ENCODE measurements at regions not wholly inside any gene's neighbourhood (a gene's known extent, or its start where the extent isn't known, plus 50 kb on each side); places are given as distances from the start of the nearest gene placed in this dataset.

- Histone ChIP-seq H3K36me3 (ENCODE audit: control insufficient read depth, insufficient read depth, low read length) (no peaks in the 10 kb centered on the region), H3K9ac (ENCODE audit: insufficient read depth, low read length) (no peak overlapping the region), H4K20me1 (ENCODE audit: control insufficient read depth, extremely low read depth, insufficient read depth, low read length) (no peaks in the 10 kb centered on the region), H3K4me1 (ENCODE audit: control insufficient read depth, extremely low read depth, insufficient read depth, low read length) (no peaks in the 10 kb centered on the region), H2AFZ (ENCODE audit: low read length) (no peak overlapping the region), H3K27me3 (ENCODE audit: control insufficient read depth, insufficient read depth, low read length) (no peaks in the 10 kb centered on the region), H3K4me2 (ENCODE audit: extremely low read depth, insufficient read depth, low read length) (no peak overlapping the region), H3K27ac (ENCODE audit: insufficient read depth, low read length) (no peak overlapping the region), H3K9me3 (ENCODE audit: control insufficient read depth, insufficient read depth, low read depth, low read length) (no peaks in the 10 kb centered on the region), H3K4me3 (replicated peaks in 1 of 4; ENCODE audit: control extremely low read depth in 1 of 4, insufficient read depth in 1 of 4, low read depth in 3 of 4, low read length in 4 of 4) (no peak overlapping the region), H3K79me2 (ENCODE audit: control insufficient read depth, insufficient read depth, low read length) (no peaks in the 10 kb centered on the region)
- TF ChIP-seq CTCF (conservative IDR thresholded peaks at IDR 0.05 in 1 of 2, IDR thresholded peaks at IDR 0.05 in 1 of 2; ENCODE audit: low read depth in 1 of 2, low read length in 2 of 2) (no peak), EZH2 (IDR thresholded peaks at IDR 0.05; ENCODE audit: low read length, missing control alignments) (no peak)
- no peak for DNase-seq (ENCODE audit: low read depth in 2 of 2)
Measured at GRCh38 chr18:78448591-78448990, 531.0 kb upstream of the SALL3 start.

GRCh38 chr18:78454221-78454620, 525.4 kb upstream of the SALL3 start:
- H3K9me3 ChIP-seq (ENCODE audit: control insufficient read depth, insufficient read depth, low read depth, low read length), result no peaks in the 10 kb centered on the region
- H3K79me2 ChIP-seq (ENCODE audit: control insufficient read depth, insufficient read depth, low read length), result no peaks in the 10 kb centered on the region
- H3K4me1 ChIP-seq (ENCODE audit: control insufficient read depth, extremely low read depth, insufficient read depth, low read length), result no peaks in the 10 kb centered on the region
- no peaks in the 10 kb centered on the region for H4K20me1 ChIP-seq (ENCODE audit: control insufficient read depth, extremely low read depth, insufficient read depth, low read length)
- no peak for DNase-seq (ENCODE audit: low read depth in 2 of 2)
- no peak overlapping the region for H3K27ac ChIP-seq (ENCODE audit: insufficient read depth, low read length)
- no peak overlapping the region for H3K4me2 ChIP-seq (ENCODE audit: extremely low read depth, insufficient read depth, low read length)
- H3K9ac ChIP-seq (ENCODE audit: insufficient read depth, low read length), result no peak overlapping the region
- no peaks in the 10 kb centered on the region for H3K27me3 ChIP-seq (ENCODE audit: control insufficient read depth, insufficient read depth, low read length)
- H3K4me3 ChIP-seq (replicated peaks in 1 of 4; ENCODE audit: control extremely low read depth in 1 of 4, insufficient read depth in 1 of 4, low read depth in 3 of 4, low read length in 4 of 4), result no peak overlapping the region
- H3K36me3 ChIP-seq (ENCODE audit: control insufficient read depth, insufficient read depth, low read length), result no peaks in the 10 kb centered on the region
- H2AFZ ChIP-seq (ENCODE audit: low read length), result no peak overlapping the region
- TF ChIP-seq CTCF (conservative IDR thresholded peaks at IDR 0.05 in 1 of 2, IDR thresholded peaks at IDR 0.05 in 1 of 2; ENCODE audit: low read depth in 1 of 2, low read length in 2 of 2), result no peak
- no peak for TF ChIP-seq EZH2 (IDR thresholded peaks at IDR 0.05; ENCODE audit: low read length, missing control alignments)

GRCh38 chr18:78455386-78455785, 524.2 kb upstream of the SALL3 start:
- no peak overlapping the region for H3K9ac ChIP-seq (ENCODE audit: insufficient read depth, low read length)
- H3K9me3 ChIP-seq (ENCODE audit: control insufficient read depth, insufficient read depth, low read depth, low read length), result no peaks in the 10 kb centered on the region
- H3K36me3 ChIP-seq (ENCODE audit: control insufficient read depth, insufficient read depth, low read length), result no peaks in the 10 kb centered on the region
- no peaks in the 10 kb centered on the region for H4K20me1 ChIP-seq (ENCODE audit: control insufficient read depth, extremely low read depth, insufficient read depth, low read length)
- no peak overlapping the region for H3K4me3 ChIP-seq (replicated peaks in 1 of 4; ENCODE audit: control extremely low read depth in 1 of 4, insufficient read depth in 1 of 4, low read depth in 3 of 4, low read length in 4 of 4)
- H3K27me3 ChIP-seq (ENCODE audit: control insufficient read depth, insufficient read depth, low read length), result no peaks in the 10 kb centered on the region
- DNase-seq (ENCODE audit: low read depth in 2 of 2), result no peak
- no peaks in the 10 kb centered on the region for H3K4me1 ChIP-seq (ENCODE audit: control insufficient read depth, extremely low read depth, insufficient read depth, low read length)
- no peak overlapping the region for H3K27ac ChIP-seq (ENCODE audit: insufficient read depth, low read length)
- TF ChIP-seq CTCF (conservative IDR thresholded peaks at IDR 0.05 in 1 of 2, IDR thresholded peaks at IDR 0.05 in 1 of 2; ENCODE audit: low read depth in 1 of 2, low read length in 2 of 2) (no peak), EZH2 (IDR thresholded peaks at IDR 0.05; ENCODE audit: low read length, missing control alignments) (no peak)
- no peaks in the 10 kb centered on the region for H3K79me2 ChIP-seq (ENCODE audit: control insufficient read depth, insufficient read depth, low read length)
- no peak overlapping the region for H2AFZ ChIP-seq (ENCODE audit: low read length)
- no peak overlapping the region for H3K4me2 ChIP-seq (ENCODE audit: extremely low read depth, insufficient read depth, low read length)

Data from fibroblast of lung (primary cell).